ELR (cell line): ENCODE measurements at regions not wholly inside any gene's neighbourhood (a gene's known extent, or its start where the extent isn't known, plus 50 kb on each side); places are given as distances from the start of the nearest gene placed in this dataset.
"Not testable (repeated sequence)": the region's sequence is repeated elsewhere in the genome, so short reads cannot be mapped to it uniquely, and the experiment has no call there.

Source experiments
- DNase-seq: peaks from one replicate; pipeline ENCODE4 v3.0.0-alpha.2; 2015; ENCODE audit warnings: low read depth

DNA sequence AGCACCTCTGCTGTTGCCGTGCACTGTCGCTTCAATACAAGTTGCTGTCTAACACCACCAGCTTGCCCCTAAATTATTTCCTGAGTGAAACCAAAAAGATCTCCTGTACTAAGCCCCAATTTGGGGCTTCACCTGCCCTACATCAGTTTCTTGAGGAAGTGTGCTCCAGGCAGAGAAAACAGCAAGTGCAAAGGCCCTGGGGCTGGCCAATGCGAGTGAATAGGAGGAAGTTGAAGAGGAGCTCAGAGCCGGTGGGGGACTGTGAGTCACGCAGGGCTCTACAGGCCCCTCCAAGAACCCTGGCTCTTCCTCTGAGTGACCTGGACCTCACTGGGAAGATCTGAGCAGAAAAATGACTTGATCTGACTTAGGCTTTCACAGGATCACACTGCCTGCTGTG, 117.2 kb downstream of the IPO8 start:
- DNase-seq, result no peak

DNA sequence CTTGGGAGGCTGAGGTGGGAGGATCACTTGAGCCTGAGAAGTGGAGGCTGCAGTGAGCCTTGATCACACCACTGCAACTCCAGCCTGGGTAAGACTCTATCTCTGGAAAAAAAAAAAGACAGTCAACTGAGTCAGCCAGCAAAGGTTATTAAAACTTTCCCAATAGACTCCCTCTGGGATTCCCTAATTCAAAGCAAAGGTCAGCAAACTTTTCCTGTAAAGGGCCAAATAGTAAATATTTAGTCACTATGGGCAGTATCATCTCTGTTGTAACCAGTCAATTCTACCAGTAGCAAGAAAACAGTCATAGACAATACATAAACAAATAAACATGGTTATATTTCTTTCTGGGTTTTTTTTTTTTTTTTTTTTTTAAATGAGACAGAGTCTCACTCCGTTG, 122.5 kb downstream of the IPO8 start:
- DNase-seq, result no peak

DNA sequence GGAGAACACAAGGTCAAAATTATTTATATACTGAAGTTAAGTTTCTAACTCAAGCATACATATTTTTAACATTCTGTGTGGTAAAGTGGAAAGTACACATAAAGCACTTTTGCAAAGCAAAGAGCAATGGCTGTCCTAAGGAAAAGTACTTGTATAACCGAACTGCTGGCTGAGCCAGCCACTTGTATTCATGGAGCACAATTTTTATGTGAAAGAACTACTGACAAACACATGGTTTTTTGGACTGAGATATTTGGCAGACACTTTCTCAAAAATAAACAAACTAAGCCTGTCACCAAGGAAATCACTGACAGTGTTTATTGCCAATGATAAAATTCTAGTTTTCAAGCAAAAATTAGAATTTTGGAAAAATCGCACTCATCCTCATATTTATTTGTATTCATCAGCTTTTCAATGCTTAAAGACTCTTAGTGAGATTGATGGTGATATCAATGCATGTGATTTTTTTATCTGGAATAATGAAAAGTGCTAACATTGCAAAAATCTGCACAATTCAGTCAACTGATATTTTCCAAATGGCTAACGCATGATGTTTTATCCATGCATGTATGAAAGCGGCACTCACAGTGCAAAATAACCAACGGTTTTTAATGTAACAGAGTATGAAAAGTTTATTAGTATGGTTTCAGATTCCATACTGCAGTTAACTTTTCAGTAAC, 125.3 kb downstream of the IPO8 start:
- no peak for DNase-seq

DNA sequence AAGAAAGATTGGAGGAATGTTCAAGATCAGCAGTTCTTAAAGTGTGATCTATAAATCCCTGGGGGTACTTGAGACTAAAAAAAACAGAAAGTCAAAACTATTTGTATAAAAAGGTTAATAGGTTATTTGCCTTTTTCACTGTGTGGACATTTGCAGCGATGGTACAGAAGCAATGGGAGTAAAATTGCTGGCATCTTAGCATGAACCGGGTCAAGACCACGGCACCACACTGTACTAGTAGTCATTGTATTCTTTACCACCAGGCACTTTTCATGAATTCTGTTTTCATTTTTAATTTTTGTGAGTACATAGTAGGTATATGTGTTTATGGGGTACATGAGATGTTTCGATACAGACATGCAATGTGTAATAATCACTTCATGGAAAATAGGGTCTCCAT, 126.2 kb downstream of the IPO8 start:
- no peak for DNase-seq

DNA sequence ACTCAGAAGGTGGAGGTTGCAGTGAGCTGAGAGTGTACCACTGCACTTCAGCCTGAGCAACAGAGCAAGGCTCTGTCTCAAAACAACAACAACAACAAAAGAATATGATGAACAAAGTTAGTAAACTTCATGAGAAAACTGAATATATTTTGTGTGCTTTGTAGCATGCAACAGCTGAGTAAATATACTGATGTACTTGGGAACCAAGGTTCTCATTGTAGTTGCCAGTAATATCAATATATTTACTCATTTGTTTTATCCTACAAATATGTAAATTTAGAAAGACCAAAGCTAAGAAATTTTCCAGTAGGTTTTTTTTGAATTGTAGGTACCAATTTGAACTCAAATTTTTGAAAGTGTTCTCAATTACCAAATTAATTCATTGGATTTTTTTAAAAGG, 127.2 kb downstream of the IPO8 start:
- DNase-seq, result no peak

DNA sequence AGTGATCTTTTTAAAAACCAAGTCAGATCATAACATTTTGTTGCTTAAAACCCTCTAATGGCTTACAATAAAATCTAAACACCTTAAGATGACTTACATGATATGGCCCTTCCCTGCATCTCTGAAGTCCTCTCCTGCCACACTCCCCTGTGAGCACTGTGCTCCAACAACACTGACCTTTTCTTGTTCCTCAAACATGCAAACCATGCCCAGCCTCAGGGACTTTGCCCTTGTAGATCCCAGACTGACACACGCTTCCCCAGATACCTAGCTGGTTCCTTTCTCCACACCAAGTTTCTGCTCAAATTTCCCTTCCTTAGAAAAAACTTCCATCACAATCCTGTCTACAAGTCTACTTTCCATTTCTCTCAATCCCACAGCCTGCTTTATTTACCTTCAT, 128.6 kb downstream of the IPO8 start:
- no peak for DNase-seq

DNA sequence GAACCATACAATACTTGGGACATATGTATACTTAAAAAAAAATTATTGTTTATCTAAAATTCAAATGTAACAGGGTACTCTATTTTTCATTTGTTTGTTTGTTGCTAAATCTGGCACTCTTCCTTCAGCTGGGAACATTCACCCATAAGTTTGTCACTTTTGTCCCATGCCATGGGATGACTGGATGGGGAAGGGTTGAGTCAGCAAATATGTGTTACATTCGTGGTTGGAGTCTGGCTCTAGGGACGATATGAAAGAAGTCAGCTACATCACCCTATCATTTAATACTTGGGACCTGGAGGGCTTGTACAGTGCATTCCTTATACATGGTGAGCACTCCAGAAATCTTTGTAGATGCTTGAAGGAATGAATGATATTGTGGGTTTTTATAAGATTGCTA, 131.3 kb downstream of the IPO8 start:
- no peak for DNase-seq

DNA sequence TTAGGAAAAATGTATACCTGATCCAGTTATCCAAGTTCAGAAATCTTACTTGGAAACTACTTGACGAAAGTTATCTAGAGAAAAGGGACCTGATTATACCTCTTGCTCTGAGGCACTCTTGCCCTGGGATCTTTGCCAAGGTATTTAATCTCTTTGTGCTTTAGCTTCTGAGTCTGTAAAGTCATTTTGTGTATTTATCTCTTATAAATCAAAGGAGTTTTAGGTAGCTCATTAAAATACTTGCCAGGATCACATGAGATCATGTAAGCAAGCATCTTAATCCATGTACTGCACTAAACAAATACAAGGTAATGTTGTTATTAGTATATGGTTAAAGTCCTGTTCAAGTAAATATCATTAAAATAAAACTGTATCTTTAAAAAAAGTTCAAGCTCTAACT, 147.5 kb downstream of the IPO8 start:
- no peak for DNase-seq

DNA sequence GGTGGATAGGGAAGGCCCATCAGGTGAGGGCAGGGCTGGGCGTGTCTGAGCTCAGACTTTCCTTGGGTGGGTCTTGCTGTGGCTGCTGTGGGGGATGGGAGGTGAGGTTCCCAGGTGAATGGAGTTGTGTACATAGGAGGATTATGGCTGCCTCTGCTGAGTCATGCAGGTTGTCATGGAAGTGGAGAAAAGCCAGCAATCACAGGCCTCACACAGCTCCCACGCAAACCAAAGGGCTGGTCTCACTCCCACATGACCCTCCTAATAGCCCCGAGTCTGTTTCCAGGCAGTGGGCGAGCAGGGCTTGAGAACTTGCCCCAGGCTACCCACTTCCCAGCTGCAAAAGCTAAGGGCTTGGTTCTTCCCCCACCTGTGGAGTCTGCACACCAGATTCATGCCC, 149.5 kb downstream of the IPO8 start:
- no peak for DNase-seq

DNA sequence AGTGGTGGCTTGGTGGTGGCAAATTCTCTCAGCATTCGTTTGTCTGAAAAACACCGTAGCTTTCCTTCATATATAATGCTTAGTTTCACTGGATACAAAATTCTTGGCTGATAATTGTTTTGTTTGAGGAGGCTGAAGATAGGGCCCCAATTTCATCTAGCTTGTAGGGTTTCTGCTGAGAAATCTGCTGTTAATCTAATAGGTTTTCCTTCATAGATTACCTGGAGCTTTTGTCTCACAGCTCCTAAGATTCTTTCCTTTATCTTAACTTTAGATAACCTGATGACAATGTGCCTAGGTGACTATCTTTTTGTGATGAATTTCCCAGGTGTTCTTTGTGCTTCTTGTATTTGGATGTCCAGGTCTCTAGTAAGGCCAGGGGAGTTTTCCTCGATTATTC, 151.0 kb downstream of the IPO8 start:
- not testable (repeated sequence) for DNase-seq

DNA sequence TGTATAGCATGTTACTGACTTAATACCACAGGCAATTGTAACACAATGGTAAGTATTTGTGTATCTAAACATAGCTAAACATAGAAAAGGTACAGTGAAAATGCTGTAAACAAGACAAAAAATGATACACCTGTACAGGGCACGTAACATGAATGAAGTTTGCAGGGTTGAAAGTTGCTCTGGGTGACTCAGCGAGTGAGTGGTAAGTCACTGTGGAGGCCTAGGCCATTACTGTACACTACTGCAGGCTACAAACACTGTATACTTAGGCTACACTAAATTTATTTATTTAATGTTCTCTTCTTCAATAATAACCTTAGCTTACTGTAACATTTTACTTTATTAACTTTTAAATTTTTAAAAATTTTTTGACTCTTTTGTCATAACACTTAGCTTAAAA, 158.4 kb downstream of the IPO8 start:
- peak; percentile 1 for DNase-seq

DNA sequence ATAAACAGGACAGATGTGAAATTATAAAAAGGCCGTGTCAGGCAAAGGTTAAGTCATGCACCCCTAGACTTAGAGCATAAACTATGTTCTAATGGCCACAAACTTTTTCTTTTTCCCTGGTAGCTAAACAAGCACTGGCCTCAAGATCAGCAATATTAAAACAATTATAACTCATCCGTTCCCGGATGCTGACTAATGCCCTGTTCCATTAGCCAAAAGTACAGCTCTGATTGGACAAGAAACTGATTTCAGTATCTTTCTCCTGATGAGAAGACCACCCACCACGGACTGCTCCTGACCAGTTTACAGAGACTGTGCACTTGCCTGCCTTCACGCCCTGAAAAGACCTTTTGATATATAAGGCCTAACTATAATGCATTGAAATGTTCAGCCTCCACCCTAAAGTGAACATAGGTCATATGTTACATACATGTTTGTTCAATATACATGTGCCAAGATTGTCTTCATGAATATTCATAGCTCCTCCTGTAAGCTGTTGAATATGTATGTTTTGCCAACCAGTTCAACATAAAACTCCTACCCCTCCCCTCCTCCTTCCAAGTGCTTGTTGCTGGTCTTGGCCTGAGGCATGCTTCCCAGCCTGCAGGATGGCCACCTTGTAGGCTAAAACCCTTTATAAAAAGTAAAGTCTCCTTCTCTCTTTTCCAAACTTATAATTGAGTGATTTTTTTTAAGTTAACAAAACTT, 162.0 kb downstream of the IPO8 start:
- DNase-seq, result peak; percentile 1

DNA sequence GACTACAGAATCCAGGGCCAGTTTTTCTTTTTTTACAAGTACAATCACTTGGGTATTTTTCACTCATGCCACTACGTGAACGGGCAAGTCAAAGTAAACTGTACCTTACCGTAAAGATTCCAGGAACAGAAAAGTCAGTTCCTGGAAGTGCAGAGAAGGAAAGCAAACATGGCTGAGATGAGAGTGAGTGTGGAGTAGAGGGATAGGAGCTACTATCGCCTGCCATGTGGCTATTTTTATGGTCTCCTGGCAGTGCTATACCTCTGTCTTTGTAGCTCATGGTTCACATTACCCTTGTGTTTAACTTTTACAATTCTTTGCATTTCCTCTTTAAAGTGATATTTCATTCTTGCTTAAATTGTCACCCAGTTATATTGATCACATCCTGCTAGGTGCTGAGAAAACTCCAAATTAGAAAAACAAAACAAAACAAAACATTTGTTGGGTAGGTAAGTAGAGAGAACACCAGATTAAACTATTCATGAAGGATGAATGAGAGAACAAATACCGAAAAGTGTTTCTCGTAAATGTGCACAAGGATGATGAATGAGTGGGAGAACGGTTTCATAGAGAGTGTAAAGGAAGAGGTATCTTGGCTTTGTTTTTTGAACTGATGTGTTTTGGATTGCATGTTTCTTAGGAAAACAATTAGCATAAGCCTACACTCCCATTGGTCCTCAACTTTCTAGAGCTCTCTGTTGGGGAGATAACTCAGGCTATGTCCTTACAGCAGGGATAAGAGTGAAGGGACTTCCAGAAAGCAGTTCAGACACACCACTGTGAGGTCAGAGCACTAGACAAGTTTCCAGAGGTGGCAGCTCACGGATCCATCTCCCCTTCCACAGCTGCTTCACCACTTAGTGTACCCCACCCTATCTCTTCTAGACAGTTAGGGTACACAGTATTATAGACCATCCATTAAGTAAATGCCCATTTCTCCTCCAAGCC, 163.7 kb downstream of the IPO8 start:
- no peak for DNase-seq

DNA sequence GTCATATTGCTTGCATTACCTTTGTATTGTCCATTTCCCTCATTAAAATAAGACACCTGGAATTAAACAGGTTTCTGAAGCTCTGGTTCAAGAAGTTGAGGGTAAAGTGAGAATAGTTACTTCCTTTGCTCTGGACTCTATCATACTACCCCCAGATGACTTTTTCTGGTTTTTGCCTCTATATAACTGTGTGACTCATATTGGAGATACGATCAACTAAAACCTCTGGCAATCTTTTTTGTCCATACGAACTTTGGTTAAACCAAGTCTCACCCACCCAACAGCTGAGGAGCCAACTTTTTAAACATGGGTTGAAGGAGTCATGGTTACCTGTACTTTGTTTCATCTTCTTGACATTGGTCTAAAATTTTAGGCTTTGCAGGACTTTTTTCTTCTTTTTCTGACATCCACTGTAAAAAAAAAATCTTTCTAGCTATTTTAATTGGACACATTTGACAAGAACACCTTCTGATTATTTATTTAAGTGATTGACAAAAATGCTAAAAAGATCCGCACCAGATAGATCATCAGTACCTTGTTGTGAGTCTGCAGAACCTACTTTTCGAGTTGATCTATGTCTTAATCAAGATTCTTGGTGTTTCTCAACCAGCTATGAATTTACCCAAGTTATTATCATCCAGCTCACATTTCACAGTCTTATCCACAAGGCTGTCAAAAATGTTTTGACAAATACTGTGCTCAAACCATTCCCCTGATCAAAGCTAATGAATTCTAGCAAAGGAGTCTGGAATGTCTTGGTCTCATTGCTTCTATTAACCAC, 166.0 kb downstream of the IPO8 start:
- no peak for DNase-seq

DNA sequence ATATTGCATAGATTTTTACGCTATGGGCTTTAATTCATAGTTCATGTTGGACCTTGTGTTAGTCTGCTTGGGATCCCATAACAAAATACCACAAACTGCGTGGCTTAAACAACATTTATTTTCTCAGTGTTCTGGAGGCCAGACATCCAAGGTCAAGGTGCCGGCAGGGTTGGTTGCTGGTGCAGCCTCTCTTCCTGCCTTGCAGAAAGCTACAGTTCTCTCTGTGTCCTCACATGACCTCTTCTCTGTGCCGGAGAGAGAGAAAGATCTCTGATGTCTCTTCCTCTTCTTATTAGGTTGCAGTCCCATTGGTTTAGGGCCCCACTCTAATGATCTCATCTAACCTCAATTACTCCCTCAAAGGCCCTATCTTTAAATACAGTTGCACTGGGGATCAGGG, 170.5 kb downstream of the IPO8 start:
- no peak for DNase-seq

DNA sequence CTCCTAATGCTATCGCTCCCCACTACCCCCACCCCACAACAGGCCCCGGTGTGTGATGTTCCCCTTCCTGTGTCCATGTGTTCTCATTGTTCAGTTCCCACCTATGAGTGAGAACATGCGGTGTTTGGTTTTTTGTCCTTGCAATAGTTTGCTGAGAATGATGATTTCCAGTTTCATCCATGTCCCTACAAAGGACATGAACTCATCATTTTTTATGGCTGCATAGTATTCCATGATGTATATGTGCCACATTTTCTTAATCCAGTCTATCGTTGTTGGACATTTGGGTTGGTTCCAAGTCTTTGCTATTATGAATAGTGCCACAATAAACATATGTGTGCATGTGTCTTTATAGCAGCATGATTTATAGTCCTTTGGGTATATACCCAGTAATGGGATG, 175.4 kb downstream of the IPO8 start:
- DNase-seq, result not testable (repeated sequence)

DNA sequence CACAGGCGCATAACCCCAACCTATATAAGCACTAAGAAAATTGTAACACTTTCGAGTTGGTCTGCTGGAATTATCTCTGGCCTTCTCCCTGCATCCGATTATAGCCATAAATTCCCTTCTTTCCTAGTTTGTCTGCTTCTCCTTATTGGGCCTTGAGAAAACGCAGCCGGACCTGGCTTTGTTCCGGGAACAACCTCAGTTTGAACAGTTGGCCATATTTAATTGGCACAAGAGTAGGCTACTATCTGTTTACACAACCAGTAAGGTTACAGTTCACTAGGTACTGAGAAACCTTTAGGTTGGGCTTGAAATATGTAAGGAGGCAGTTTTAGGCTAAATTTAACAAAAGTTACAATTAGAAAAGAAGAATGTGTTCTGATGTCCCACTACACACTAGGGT, 176.1 kb downstream of the IPO8 start:
- DNase-seq, result no peak

DNA sequence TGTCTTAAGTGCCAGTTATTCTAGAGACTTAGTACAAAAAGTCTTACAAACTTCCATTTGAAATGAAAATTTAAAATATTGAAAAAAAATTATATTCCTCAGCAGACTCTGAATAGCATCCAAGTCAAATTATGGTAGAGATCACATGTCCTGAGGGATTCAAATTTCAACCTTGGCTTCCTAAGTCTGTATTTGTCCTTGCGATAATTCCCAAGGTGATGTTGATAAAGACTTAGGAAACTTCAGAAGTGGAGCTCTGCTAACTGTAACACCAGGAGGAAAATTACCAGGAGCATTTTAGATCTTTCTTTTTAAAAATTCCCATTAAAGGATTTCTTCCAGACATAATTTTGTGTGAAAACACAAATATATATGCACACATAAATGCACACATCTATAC, 178.3 kb downstream of the IPO8 start:
- DNase-seq, result no peak

DNA sequence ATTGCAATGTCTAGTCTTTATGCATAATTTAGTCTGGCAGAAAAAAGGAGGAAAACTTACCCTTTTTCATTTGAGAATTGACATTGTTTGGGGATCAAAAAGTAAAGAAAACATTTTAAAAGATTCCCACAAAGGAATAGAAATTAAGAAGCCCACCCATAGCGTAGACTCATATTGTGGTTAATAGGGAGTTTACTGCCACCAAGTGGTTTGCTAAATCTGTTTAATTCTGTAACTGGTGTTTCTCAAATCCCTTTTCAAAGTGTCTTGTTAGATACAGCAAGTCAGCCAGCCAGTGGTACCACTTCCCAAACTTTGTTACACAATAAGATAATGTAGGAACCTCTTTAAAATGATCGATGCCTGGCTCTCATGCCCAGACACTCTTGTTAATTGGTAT, 180.3 kb downstream of the IPO8 start:
- DNase-seq, result peak; percentile 3

DNA sequence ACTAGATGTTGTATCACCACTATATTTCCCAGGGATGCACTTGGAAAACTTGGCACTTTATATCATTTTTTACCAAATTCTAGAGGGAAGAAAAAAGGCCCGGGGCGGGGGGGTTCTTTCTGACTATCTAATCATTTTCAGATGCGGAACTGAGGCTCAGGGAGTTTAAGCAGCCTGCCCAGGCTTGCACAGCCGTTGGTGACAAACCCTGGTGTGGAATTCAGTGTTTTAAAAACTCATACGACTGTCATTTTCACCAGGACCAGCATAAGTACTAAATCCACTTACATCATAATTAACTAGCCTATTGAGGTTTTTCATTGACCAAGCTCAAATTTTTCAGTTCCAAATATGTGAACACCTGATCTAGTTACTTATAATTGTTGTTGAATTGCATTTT, 181.0 kb downstream of the IPO8 start:
- DNase-seq, result no peak

DNA sequence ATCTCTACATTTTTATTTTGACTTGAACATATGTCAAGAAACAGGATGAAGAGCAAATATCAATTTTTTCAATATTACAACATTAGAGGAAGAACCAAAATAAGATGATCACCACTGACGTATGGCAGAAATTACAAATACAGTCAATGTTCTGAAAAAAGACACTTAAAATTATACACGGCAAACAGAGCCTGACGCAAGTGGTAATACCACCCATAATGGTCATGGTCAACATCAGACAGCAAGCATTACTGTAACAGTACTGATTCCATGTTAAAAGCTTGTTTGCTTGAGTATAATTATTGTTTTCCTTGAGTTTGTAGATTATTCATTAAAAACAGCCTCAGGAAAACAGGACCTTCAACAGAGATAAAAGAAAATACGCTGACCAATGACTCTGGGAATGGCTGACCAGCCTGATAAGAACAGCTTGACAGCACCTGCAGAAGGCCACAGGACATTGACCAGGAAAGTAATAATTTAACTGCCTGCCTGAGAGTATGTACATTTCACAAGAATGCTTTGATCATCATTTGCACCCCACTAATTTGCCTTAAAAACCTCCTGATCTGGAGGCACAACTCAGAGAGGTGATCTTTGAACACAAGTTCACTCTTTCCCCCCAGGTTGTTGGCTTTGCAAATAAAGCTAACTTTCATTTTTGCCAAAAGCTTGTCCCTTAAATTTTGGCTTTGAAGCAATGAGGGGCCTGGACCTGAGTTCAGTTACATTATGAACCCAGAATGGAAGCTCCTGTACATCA, 187.3 kb downstream of the IPO8 start:
- no peak for DNase-seq
